ENCODE measurements at regions not wholly inside any gene's neighbourhood (a gene's known extent, or its start where the extent isn't known, plus 50 kb on each side); places are given as distances from the start of the nearest gene placed in this dataset.

- no peak for TF ChIP-seq CTCF (conservative IDR thresholded peaks at IDR 0.05; ENCODE audit: low read depth, low read length)
- H3K4me3 ChIP-seq (ENCODE audit: low read depth, low read length), result no peak overlapping the region
- DNase-seq (ENCODE audit: low read depth), result peak; percentile 23
These were observed 402.8 kb upstream of the NWD2 start for GRCh38 chr4:36841583-36842326.

- H3K4me3 ChIP-seq (ENCODE audit: low read depth, low read length), result no peak overlapping the region
- no peak for DNase-seq (ENCODE audit: low read depth)
- TF ChIP-seq CTCF (conservative IDR thresholded peaks at IDR 0.05; ENCODE audit: low read depth, low read length), result no peak
These were observed 400.1 kb upstream of the NWD2 start for GRCh38 chr4:36844448-36844847.

GRCh38 chr4:36852856-36853255 is 391.7 kb upstream of the NWD2 start:
- TF ChIP-seq CTCF (conservative IDR thresholded peaks at IDR 0.05; ENCODE audit: low read depth, low read length), result no peak
- DNase-seq (ENCODE audit: low read depth), result no peak
- H3K4me3 ChIP-seq (ENCODE audit: low read depth, low read length), result no peak overlapping the region

- TF ChIP-seq CTCF (conservative IDR thresholded peaks at IDR 0.05; ENCODE audit: low read depth, low read length), result no peak
- no peak for DNase-seq (ENCODE audit: low read depth)
- no peak overlapping the region for H3K4me3 ChIP-seq (ENCODE audit: low read depth, low read length)
These were observed 390.0 kb upstream of the NWD2 start for GRCh38 chr4:36854554-36854953.

GRCh38 chr4:36863601-36864000 is 380.9 kb upstream of the NWD2 start:
- H3K4me3 ChIP-seq (ENCODE audit: low read depth, low read length), result no peak overlapping the region
- TF ChIP-seq CTCF (conservative IDR thresholded peaks at IDR 0.05; ENCODE audit: low read depth, low read length), result no peak
- DNase-seq (ENCODE audit: low read depth), result no peak

- H3K4me3 ChIP-seq (ENCODE audit: low read depth, low read length), result no peak overlapping the region
- TF ChIP-seq CTCF (conservative IDR thresholded peaks at IDR 0.05; ENCODE audit: low read depth, low read length), result no peak
- DNase-seq (ENCODE audit: low read depth), result no peak
These were observed 374.4 kb upstream of the NWD2 start for GRCh38 chr4:36870121-36870520.

- no peak overlapping the region for H3K4me3 ChIP-seq (ENCODE audit: low read depth, low read length)
- no peak for DNase-seq (ENCODE audit: low read depth)
- TF ChIP-seq CTCF (conservative IDR thresholded peaks at IDR 0.05; ENCODE audit: low read depth, low read length), result no peak
These were observed 371.9 kb upstream of the NWD2 start for GRCh38 chr4:36872679-36873078.

Data from epithelial cell of proximal tubule (primary cell).